HG02571 (cell line): ENCODE measurements at regions not wholly inside any gene's neighbourhood (a gene's known extent, or its start where the extent isn't known, plus 50 kb on each side); places are given as distances from the start of the nearest gene placed in this dataset.

Source experiments
- ATAC-seq: cut with Tn5 transposase; IDR thresholded peaks from one replicate; pipeline ENCODE4 v1.9.1; 2021; ENCODE audit warnings: mild to moderate bottlenecking, moderate library complexity; ENCODE audit not compliant: unreplicated experiment

DNA sequence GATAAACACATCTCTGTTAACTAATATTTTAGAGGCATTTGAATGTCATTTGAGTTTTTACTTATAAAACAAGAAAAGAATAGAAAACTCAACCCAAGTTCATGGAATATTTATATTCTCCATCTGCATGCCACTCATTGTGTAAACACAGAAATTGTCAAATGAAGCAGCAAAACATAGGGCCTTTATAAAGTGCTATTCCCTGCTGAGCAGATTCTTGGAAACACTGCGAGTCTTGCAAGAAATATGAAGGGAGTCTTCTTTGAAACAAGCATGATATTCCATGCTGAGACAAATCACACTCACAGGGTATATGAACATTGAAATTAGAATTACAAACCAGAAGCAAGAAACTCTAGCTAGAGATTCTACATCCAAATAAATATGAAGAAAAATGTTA, 655.8 kb downstream of the BRINP3 start:
- no peak for ATAC-seq

DNA sequence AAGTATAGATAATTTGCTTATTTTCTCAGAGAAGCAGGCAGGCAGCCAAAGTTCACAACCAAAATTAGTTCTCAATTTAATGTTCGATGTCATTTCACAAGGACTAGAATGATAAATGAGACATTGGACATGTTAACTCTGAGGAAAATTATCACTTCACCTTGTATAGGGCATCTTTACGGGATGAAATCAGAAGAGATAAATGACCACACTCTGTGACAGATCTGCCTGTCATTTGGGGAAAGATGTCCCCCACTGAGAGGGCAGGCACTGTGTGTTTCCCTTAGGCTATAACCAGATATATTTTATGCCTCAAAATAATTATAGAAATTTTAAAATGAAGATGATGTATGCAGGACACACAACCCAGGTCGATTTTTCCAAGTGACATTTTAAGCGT, 642.9 kb downstream of the BRINP3 start:
- ATAC-seq = no peak

- ATAC-seq = no peak
These were observed 630.1 kb downstream of the BRINP3 start for GRCh38 chr1:189847613-189848012.

DNA sequence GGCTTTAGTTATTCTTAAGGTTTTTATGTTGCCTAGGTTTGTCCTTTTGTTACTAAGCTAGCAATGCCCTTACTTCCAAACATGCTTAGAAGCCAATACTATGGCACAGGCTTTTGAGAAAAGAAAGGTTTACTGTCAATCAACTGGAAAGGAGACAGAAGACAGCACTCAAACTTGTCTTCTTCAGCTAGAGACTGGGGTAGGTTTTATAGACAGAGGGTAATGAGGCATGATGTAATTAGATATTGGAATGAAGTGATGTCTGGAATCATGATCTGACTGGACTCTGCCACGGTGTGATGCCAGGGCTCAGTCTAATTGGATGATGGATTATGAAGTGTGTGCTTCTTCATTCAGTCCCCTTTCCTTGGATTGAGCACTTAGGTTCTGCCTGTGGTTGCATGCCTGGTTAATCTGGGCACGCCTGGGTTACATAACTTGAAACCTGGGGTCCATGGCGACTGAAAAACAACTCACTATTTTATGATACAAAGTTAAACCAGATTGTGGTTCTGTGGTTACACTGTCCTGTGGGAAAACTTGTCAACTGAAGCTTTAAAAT, 625.8 kb downstream of the BRINP3 start:
- ATAC-seq = no peak

DNA sequence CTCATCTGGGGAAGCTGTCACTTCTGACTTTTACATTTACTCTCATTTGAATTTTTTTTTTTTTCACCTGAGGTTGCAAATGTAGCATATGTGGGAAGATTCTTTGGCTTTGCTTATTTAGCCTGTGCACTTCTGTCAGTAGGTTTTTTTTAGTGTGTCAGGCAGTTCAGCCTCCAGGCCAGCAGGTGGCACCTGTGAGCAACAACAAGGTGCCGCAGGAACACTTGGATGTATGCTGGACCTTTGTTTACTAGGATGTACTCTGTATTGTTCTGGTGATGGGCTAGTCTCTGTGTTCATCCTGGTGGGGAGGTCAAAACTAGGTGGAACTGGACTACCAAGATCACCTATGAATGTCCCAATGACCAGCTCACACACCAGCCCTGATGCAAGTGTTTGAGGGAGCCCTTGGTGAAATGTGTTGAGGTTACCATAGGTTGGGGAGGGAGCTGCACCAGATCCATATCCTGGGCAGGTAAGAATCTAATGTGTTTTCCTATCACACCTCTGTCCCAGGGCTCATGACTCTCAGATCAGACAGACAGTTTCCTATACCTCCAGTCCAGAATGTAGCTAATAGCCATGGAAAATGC, 618.2 kb downstream of the BRINP3 start:
- ATAC-seq = no peak

GRCh38 chr1:189866606-189867005, 611.1 kb downstream of the BRINP3 start:
- ATAC-seq = no peak

GRCh38 chr1:189868021-189868420, 609.6 kb downstream of the BRINP3 start:
- ATAC-seq = no peak

DNA sequence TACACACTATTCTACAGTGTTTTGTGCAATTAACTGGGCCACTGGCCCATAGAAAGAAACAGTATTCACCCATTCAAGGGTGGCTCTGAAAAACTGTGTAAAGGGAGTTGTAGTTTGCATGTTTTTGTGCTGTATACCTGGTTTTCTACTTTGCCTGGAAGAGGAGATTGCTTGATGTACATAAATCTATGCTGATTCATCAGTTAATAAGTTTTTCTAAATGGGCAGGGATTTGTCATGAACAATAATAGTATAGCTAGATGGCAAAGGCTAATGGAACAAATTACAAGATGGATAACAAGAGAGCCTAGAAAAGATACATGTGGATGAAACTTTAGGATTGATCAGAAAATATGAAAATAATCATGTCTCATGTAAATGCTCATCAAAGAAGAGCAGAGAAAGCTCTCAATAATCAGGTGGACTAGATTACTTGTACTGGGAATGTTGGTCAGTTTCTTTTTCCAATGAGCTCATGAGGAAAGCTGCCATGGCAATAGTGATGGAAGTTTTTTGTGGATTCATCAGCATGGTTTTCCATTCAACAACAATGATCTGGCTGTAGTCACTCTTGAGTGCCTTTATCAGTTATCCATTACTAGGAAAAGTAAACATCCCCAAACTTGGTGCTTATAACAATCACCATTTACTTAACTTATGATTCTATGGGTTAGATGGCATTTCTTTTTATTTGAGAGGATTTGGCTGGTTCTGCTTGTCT, 602.8 kb downstream of the BRINP3 start:
- ATAC-seq = no peak

DNA sequence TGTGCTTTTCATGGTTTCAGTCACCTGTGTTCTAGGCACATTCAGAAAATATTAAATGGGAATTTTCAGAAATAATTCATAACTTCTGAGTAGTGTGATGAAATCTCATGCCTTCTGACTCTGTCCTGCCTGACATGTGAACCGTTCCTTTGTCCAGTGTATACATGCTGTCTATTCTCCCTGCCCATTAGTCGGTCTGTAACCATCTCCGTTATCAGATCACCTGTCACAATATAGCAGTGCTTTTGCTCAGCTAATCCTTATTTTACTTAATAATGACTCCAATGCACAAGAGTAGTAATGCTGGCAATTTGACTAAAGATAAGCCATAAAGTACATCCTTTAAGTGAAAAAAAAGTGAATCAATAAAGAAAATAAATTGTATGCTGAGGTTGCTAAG, 597.5 kb downstream of the BRINP3 start:
- no peak for ATAC-seq

DNA sequence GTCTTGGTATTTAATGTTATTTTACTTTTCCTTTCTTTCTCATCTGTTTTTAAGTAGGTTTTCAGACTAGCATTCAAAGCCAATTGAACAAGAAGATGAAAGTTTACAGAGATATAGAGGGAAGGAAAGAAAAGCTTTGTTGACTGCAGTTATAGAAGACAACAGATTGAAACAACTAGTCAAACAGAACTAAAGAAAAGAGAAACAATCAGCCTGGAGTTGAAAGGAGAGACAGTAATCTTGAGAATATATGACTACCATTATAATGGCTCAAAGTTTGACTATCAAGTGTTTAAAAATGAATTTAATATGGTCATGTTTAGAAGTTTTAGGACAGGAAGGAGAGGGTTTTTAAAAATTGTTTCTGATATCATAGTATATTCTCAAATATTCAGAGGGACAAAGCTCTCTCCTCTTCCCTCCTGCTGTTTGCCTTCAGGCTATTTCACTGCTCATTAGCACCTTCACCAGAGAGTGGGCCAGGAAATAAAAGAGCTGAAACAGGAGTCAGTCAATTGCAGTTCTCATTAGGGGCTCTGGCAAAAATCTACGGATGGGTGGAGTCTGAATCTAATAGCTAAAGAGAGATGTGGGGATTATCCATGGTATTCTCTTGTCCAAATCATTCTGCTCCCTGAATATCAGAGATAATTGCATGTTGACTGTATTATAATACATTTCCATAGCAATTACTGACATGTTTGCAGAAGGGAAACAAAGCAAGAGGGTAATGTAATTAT, 577.8 kb downstream of the BRINP3 start:
- no peak for ATAC-seq

- ATAC-seq = no peak
These were observed 573.2 kb downstream of the BRINP3 start for GRCh38 chr1:189904509-189904908.

DNA sequence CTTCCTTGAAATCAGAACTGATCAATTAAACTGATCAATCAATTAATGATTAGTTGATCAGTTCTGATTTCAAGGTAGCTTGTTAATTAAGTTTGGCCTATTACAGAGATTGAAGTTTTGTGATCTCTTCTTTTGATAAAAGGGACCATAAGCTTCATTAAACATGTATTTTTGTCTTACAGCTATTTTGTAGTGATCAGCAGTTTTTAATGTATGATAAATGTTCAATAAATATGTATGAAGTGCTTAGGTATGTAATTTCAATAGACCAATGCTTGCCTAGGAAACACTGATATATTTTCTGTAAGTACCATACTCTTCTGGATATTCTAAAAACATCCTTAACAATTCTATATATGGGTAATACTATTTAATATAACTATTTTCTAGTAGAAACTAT, 569.6 kb downstream of the BRINP3 start:
- no peak for ATAC-seq

DNA sequence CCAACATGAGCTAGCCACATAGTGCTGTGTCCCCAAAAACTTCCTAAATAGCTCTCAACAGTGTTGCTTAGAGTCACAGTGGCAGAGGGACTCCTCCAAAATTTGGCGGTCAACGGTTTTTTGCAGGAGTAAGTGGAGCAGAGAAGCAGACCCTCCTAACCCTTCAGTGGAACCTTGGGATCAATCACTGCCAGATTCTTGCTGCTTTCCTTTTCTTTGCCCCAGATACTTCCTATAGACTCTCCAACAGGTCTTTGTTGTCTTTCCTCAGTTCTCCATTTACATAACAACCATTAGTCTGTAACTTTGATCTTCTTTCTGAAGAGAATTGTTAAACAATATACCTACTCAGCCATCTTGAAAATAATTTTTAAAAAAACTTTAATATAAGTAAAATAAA, 556.1 kb downstream of the BRINP3 start:
- ATAC-seq = no peak

DNA sequence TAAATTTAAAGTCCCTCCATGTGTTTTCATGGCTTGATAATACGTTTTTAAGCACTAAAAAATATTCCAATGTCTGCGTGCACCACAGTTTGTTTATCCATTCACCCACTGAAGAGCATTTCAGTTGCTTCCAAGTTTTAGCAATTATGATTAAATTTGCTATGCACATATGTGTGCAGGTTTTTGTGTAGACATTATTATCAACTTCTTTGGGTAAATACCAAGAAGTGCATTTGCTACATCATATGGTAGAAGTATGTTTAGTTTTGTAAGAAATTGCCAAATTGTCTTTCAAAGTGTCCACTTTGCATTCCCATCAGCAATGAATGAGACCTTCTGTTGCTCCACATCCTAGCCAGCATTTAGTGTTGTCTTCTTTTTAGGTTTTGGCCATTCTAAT, 550.0 kb downstream of the BRINP3 start:
- no peak for ATAC-seq

GRCh38 chr1:189929501-189930099, 548.1 kb downstream of the BRINP3 start:
- no peak for ATAC-seq

DNA sequence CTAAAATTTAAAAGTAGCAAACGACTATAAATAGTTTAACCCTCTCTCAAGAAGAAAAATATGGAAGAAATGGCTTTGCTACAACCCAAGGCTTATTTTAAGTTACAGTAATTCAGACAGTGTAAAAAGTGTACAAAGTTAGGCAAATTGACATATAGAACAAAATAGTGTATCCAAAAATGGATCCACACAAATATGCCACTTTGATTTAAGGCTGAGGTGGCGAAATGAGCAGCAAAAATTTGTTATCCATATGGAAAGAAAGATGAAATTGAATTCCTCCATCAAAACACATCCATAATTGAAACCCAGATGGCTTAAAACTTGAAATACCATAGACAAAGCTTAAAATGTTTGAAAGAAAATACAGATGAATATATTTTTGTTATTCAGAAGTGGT, 540.8 kb downstream of the BRINP3 start:
- ATAC-seq = no peak

- ATAC-seq = no peak
These were observed 537.7 kb downstream of the BRINP3 start for GRCh38 chr1:189939967-189940366.

DNA sequence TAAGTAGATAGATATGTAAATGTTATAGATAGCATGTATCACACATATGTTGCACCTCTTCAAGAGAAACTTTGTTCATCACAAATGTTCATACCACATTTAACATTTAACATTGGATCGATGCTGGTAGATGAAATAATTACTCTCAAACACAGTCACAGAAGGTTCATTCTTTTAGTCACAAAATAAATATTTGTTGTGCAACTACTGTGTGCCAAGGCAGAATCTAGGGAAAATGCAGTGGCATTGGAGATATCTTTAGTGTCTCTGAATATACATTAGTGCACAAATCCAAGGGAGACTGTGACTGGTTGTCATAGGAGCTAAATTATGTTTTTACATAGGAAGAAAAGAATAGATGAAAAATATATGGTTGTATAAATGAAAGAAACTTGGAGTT, 535.7 kb downstream of the BRINP3 start:
- ATAC-seq = no peak

- no peak for ATAC-seq
These were observed 518.9 kb downstream of the BRINP3 start for GRCh38 chr1:189958756-189959155.

- no peak for ATAC-seq
These were observed 516.9 kb downstream of the BRINP3 start for GRCh38 chr1:189960769-189961168.

GRCh38 chr1:189962181-189962580, 515.5 kb downstream of the BRINP3 start:
- no peak for ATAC-seq
